Adrenal gland (tissue), 5 donors: ENCODE measurements at regions not wholly inside any gene's neighbourhood (a gene's known extent, or its start where the extent isn't known, plus 50 kb on each side); places are given as distances from the start of the nearest gene placed in this dataset.

Experiments
- CTCF ChIP-seq, 6 experiments: fragments of 450-650 bp in 4 of 6; fragments of 200-600 bp in 2 of 6; sonication (generic) in 1 of 6; IDR thresholded peaks; 1 replicate in 5 of 6; 2 replicates in 1 of 6; pipeline versions ENCODE4 v1.5.1 to v1.8.0; 2016 to 2021; ENCODE audit warnings: antibody characterized with exemption in 6 of 6, mild to moderate bottlenecking in 2 of 6, moderate library complexity in 1 of 6
- POLR2A ChIP-seq, 2 donors: fragments of 450-650 bp; IDR thresholded peaks; one replicate each; pipeline ENCODE4 v1.6.1; 2017; ENCODE audit warnings: antibody characterized with exemption in 2 of 2, mild to moderate bottlenecking in 2 of 2, moderate library complexity in 1 of 2
- donor health status: DM: no; HTN: no; CAD: no.

- TF ChIP-seq CTCF (IDR thresholded peaks at IDR 0.05) (no peak), POLR2A (IDR thresholded peaks at IDR 0.05) (no peak)
Measured at GRCh38 chr12:85644508-85644907, 191.7 kb downstream of the RASSF9 start.
